Dermis microvascular lymphatic vessel endothelial cell (primary cell): ENCODE measurements at regions not wholly inside any gene's neighbourhood (a gene's known extent, or its start where the extent isn't known, plus 50 kb on each side); places are given as distances from the start of the nearest gene placed in this dataset.
A peak's percentile ranks its signal among the peaks of the same experiment; 100 is the strongest.

Experiments
- DNase-seq, 2 donors: peaks; one replicate each; pipeline versions ENCODE4 v3.0.0 to v3.0.0-alpha.2; 2010; ENCODE audit warnings: low read depth in 2 of 2

DNA sequence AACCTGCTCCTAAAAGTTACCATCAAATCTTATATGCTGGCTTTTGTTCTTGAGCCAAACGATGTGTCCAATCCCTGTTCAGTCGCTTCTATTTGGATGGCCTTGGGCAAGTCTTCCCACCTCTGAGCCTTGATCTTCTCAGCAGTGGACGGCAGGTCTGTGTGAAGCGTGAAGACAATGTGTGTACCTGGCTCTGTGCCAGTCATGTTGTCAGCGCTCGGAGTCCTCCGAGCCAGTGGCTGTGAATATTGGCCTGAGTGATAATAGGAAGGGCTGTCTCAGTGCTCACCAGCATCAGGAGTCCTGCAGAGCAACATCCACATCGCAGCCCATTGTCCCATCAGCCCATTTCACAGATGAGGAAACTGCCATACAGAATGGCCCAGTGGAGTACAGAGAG is 219.0 kb downstream of the CDC5L start:
- DNase-seq: peak in 1 of 2 donors; percentile 2

- no peak for DNase-seq
Observed at GRCh38 chr6:44606976-44607375, 219.5 kb downstream of the CDC5L start.

DNA sequence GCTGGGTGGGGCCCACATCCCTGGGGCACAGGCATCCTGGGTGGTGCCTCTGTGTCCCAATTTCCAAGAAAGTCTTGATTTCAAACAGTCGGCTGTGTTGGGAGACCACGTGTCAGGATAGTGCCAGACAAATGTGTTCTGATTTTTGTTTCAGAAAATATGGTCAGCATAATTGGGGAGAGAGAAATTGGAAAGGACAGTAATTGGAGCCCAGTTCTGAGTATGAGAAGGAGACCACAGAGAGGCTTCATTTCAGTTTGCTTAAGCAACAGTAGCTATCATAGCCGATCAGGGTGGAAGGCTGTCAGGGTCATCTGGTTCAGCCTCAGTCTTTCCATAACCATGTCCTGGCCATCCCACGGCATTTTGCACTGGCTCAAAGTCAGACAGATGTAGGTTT is 220.7 kb downstream of the CDC5L start:
- no peak for DNase-seq

DNA sequence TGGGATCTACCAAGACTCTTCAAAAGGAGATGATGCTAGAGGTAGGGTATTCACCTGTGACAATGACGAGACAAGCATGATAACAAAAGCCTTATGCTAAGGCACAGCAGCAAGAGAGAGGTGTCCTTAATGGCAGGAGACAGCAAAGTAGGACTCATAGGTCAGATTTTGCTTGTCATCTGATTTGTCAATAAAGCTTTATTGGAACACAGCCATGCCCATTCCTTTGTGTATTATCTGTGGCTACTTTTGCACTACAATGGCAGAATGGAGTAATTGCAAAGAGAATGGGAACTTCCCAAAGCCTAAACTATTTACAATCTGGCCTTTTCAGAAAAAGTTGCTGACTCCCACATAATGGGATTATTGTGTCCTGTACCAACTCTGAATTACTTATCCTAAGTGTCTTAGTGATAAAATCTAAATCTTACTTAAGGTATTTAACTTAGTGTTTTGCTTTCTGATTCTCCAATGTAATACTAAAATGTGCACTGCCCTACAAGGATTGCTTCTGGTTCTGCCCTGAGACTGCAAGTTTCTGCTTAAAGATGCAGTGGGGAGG is 221.6 kb downstream of the CDC5L start:
- no peak for DNase-seq

GRCh38 chr6:44614396-44614795 is 226.9 kb downstream of the CDC5L start:
- DNase-seq: no peak

- no peak for DNase-seq
Observed at GRCh38 chr6:44615621-44616020, 228.1 kb downstream of the CDC5L start.

GRCh38 chr6:44617416-44617815 is 229.9 kb downstream of the CDC5L start:
- no peak for DNase-seq

DNA sequence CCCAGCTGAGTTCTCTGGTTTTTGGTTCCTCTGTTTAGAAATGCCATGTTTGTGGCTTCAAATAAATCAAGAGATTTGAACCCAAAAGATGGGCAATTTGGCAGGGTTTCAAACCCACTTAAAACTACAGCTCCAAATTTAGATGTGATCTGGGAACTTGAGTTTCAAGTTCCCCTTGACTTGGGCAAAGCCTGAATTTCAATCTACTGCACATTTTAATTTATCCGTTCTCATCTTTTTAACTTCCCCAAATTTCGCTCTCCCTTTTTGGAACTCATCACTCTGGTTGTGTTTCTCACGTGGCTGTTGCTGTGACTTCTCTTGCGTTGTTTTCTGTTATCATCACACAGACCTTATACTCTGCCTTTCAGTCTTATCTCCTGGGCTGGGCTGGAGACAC is 230.9 kb downstream of the CDC5L start:
- DNase-seq: no peak

GRCh38 chr6:44620922-44621321 is 233.4 kb downstream of the CDC5L start:
- no peak for DNase-seq

DNA sequence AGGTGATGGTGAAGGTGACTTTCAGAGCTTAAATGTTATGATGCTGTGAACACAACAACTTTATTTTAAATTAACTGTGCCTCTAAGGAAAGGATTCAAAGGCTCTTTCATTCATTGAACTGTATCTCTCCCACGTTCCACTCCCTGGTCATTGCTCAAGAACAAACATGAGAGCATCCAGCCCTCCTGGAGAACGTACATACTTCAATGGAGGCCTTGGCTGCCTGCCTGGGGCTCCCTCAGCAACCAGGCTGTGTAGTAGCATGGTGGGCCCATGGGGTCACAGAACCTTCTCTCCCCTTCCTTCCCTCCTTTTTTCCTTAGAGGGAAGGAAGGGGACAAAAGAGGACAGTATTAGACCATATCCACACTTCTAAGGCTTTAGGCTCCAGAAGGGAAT is 234.3 kb downstream of the CDC5L start:
- no peak for DNase-seq

GRCh38 chr6:44622555-44622954 is 235.0 kb downstream of the CDC5L start:
- DNase-seq: no peak

GRCh38 chr6:44622956-44623355 is 235.4 kb downstream of the CDC5L start:
- DNase-seq: no peak

DNA sequence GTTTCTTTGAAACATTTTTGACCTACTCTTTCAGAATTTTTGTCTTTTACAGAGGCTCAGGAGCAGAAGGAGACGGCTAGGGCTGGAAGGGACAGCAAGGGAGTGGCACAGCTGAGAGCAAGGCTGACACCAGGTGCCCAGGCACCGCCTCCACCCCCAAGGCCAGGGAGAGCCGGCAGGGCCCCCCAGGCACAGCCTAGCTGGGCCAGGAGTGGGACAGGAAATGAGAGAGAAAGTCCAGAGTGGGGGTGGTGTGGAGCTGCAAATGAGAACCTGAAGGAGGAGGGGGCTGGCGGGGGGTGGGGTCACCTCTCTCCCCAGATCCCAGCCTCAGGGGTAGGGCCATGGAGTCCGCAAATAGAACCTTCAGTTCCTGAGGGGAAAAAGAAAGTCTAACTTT is 236.7 kb downstream of the CDC5L start:
- DNase-seq: no peak

- DNase-seq: no peak
Observed at GRCh38 chr6:44624936-44625573, 237.5 kb downstream of the CDC5L start.

DNA sequence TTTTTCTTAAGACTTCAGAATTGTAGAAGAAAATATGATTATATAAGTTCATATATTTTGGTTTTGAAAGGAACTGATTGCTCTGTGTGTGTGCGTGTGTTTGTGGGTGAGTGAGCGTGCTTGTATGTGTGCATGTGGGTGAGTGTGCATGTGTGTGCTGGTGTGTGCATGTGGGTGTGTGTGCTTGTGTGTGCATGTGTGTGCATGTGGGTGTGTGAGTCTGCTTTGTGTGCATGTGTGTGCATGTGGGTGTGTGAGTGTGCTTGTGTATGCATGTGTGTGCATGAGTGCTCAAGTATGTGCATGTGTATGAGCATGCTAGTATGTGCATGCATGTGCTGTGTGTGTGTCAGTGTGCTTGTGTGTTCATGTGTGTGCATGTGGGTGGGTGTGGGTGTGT is 238.5 kb downstream of the CDC5L start:
- no peak for DNase-seq

- no peak for DNase-seq
Observed at GRCh38 chr6:44626616-44627015, 239.1 kb downstream of the CDC5L start.

DNA sequence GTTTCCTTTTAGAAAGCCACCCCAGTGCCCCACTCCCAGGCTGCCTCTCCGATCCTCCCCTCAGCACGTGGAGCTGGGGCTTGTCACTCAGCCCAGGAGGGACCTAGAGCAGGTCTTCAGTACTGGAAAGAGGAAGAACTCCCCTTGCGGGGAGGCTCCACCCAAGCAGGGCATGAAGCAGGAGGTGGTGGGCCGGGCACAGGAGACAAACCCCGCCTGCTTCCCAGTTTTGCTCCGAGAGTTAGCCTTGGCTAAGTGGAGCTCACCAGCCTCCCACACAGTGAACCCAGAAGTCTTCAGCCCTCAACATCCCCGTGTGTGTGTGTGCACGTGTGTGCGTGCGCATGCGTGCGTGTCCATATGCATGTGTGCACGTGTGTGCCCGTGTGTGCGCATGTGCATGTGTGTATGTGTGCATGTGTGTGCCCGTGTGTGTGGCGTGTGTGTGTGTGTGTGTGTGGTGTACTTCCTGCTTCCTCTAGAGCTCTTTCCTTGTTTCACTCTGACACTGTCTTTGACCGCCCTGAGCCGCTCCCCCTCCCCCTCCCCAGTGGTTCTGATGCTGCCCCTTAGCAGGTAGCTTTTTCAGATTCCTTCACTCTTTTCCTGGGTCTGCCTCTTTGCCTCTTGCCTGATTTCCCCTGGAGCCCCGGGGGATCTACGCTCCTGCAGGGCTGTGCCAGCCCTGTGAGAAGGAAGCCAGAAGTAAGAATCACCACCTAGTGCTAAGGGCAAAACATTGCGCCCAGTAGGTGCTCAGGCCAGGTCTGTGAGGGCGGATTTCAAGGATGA is 239.8 kb downstream of the CDC5L start:
- no peak for DNase-seq

DNA sequence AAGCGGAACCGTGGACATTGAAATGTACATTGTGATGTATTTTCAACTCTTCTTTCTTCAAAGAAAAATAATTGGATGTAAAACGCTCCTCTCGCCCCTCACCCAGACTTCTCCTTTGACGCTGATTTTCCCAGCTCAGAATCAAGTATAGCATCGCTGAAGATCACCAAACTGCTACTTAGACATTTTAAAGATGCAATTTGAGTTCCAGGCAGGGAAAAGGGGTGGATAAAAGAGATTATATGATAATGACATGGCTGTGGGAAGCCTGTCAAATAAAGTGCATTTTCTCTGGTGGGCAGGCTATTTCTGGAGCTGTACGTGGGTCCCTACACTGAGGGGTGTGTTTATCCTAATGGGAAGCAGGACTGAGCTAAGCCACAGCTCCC is 240.4 kb downstream of the CDC5L start:
- no peak for DNase-seq

DNA sequence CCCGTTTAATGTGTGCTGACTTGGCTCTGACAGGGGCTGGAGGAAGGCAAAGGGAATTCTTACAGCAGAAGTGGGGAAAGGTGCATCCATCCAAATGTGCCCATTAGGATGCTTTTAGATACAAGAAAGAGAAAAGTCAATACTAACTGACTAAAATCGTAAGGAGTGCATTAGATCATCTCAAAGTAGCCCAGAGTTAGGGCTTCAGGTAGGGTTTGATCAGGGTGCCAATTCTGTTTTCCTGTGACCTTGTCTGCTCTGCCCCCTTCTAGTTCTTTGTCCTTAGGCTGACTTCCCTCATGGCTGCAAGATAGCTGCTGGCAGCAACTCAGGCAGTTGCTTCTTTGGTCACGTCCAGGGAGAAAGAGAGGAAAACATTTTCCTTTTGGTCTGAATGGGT is 240.8 kb downstream of the CDC5L start:
- DNase-seq: no peak

- no peak for DNase-seq
Observed at GRCh38 chr6:44629636-44630035, 242.1 kb downstream of the CDC5L start.

DNA sequence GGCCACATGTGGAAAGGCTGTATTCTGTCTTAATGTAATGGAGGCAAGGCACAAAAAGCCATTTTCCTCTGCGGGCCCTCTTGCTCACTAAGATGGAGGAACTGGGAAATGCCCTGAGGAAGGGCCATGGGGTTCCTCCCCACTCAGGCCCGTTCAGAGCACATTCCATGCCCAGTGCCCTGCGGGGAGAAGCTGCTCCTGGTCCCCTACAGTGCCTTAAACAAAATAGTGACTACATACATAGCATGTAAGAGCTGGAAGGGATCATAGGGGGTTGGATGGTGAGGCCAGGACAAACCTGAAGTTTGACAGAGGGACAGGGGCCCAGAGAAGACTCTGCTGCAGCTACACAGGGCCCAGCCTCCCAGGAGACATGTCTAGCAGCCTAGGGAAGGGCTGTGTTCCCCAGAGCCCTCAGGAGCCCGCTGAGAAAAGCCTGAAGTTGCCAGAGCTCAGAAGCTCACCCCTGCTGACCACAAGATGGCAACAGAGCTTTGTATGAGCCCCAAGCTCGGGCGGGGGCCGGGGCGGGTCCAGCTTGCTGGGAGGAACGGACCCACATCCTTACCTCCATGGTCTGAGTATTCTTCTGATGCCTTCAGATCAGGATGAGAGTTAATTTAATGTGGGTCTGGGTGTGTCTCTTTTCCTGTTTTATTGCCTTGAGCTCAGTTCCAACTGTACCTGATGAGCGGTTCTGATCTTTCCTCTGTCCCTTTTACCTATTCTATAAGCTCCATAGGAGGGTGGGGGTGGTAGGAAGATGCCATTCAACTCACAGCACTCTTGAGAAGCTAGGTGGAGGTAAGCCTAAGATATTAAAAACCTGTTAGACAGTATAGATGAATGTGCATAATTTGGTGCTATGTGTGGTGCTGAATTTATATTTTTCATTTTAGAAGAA is 242.9 kb downstream of the CDC5L start:
- peak in 1 of 2 donors; percentile 25 for DNase-seq

DNA sequence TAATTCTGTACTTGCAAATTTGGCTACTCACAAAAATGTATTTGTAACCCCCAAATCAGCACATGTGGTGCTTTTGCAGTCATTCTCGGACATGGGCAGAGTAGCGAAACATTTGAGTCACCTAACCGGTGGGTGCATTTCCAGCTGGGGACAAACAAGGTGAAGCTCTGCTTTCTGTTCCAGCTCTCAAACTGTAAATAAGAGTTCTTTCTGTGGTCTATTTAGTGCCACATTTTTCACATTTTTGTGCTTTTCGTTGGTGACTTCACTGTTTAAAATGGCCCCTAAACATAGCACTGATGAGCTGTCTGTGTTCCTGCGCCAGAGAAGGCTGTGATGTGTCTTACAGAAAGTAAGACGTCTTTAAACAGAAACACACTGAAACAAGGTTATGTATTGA is 244.5 kb downstream of the CDC5L start:
- DNase-seq: no peak
